ENCODE measurements at regions not wholly inside any gene's neighbourhood (a gene's known extent, or its start where the extent isn't known, plus 50 kb on each side); places are given as distances from the start of the nearest gene placed in this dataset.

DNA sequence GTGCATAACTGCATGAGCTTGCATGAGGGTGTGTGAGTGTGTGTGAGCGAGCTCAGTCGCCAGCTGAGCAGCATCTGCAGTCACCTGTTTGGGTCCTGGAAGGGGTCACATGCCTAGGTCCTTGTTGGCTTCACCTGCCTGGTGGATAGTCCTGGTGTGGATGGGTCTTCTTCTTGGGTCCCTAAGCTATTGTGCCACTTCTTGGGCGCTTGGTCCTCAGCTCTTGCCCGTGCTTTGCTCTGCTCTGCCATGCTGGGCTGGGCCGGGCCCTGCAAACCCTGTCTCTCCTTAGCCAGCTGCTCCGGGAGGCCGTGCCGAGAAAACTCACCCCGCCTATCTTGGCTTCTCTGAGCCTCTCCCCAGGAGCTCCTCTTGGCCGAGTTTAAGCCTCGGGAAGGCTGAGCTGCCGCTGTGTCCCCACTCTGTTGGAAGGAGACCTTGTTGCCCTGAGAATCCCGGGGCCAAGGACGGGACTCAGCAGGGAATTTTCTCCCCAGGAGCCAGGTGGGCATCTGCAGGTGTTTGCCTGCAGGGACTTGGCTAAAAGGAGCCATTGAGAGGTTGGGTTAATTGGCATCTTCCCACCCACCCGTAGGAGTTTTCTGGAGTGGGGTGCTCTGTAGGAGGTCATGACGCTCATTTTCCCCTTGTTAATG, 300.8 kb downstream of the NDUFA10 start:
- no peak for DNase-seq
- Histone ChIP-seq H3K36me3 (replicated peaks in 1 of 2; ENCODE audit: insufficient read depth in 1 of 2, low read depth in 2 of 2) (no peaks in the 10 kb centered on the region), H3K27me3 (no peaks in the 10 kb centered on the region), H3K27ac (no peak overlapping the region), H3K4me3 (no peak overlapping the region), H3K9me3 (no peaks in the 10 kb centered on the region), H3K4me1 (no peaks in the 10 kb centered on the region)
- ATAC-seq: no peak
- TF ChIP-seq, protein P1, sequence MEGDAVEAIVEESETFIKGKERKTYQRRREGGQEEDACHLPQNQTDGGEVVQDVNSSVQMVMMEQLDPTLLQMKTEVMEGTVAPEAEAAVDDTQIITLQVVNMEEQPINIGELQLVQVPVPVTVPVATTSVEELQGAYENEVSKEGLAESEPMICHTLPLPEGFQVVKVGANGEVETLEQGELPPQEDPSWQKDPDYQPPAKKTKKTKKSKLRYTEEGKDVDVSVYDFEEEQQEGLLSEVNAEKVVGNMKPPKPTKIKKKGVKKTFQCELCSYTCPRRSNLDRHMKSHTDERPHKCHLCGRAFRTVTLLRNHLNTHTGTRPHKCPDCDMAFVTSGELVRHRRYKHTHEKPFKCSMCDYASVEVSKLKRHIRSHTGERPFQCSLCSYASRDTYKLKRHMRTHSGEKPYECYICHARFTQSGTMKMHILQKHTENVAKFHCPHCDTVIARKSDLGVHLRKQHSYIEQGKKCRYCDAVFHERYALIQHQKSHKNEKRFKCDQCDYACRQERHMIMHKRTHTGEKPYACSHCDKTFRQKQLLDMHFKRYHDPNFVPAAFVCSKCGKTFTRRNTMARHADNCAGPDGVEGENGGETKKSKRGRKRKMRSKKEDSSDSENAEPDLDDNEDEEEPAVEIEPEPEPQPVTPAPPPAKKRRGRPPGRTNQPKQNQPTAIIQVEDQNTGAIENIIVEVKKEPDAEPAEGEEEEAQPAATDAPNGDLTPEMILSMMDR (IDR thresholded peaks at IDR 0.05): no peak
- TF ChIP-seq POLR2A (IDR thresholded peaks at IDR 0.05): no peak
- WGBS, 2 donors: 61 to 69% methylated on average over 9 to 16 of the region's 16 CpGs
- intact Hi-C loops (cut with DNase I): no loop called here

DNA sequence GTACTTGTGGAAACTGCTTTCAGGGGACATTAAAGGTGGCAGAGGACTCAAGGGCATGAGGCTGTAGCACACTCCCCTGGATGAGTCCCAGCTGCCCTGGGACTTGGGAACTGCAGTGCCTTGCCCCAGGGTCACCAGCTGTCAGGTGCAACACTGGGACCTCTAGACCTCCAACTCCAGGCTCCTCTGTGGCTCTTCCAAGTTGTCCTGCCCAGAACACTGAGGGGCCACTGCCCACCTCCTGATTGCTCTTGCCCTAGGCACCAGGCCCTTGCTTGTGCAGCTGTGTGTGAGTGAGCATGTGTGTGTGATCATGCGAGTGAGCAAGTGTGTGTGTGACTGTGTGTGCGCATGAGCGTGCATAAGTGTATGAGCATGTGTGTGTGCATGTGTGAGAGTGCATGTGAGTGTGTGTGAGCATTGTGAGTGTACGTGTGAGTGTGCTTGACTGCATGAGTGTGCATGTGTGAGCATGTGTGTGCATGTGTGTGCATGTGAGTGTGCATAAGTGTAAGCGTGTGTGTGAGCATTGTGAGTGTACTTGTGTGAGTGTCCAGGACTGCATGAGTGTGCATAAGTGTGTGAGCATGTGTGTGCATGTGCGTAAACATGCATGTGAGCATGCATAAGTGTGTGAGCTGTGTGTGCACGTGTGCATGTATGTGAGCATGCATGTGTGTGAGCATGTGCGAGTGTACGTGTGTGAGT, 301.5 kb downstream of the NDUFA10 start:
- no peak overlapping the region for H3K27ac ChIP-seq
- H3K36me3 ChIP-seq (replicated peaks in 1 of 2; ENCODE audit: insufficient read depth in 1 of 2, low read depth in 2 of 2): no peaks in the 10 kb centered on the region
- no peak overlapping the region for H3K4me3 ChIP-seq
- no peak for DNase-seq
- no peaks in the 10 kb centered on the region for H3K27me3 ChIP-seq
- no peak for ATAC-seq
- 73 to 85% methylated on average over 9 of the region's 9 CpGs for WGBS, 2 donors
- no peaks in the 10 kb centered on the region for H3K9me3 ChIP-seq
- no peaks in the 10 kb centered on the region for H3K4me1 ChIP-seq
- intact Hi-C loops (cut with DNase I): no loop called here
- TF ChIP-seq, protein P1 (IDR thresholded peaks at IDR 0.05): no peak
- TF ChIP-seq POLR2A (IDR thresholded peaks at IDR 0.05): no peak

DNA sequence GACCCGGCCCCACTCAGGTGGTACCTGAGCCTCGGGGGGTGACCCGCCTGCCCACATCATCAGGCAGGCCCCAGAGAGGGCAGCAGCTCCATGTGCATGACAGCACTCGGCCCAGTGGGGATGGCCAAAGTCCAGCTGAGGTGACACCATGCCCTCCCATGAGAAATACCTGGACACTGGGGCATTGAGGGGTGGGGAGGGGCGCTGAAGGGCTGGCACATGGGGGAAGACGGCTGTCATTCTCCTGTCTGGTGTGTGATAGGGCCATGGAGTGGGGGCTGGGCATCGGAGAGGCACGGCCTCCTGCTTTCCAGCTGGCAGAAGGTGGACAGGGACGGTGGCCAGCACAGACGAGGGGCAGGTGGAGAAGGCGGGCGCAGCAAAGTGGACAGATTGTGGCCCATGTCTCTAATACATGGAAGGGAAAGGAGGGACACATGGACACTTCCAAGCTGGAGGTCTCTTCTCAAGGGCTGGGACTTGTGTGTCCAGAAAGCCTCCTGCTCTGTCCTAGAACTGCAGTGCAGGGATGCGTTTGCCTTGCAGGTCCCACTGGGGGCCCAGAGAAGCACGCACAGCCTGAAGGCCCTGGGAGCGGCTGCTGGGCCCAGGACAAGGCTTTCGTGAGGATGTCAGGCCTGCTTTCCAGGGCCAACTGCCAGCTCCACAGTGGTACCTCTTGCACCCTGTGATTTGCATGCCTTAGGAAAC, 302.2 kb downstream of the NDUFA10 start:
- Histone ChIP-seq H3K4me1 (no peaks in the 10 kb centered on the region), H3K9me3 (no peaks in the 10 kb centered on the region), H3K27me3 (no peaks in the 10 kb centered on the region), H3K36me3 (replicated peaks in 1 of 2; ENCODE audit: insufficient read depth in 1 of 2, low read depth in 2 of 2) (no peaks in the 10 kb centered on the region), H3K27ac (no peak overlapping the region), H3K4me3 (no peak overlapping the region)
- DNase-seq (no peak), ATAC-seq (no peak)
- TF ChIP-seq, protein P1 (IDR thresholded peaks at IDR 0.05): no peak
- no peak for TF ChIP-seq POLR2A (IDR thresholded peaks at IDR 0.05)
- 81 to 84% methylated on average over 8 to 16 of the region's 16 CpGs for WGBS, 2 donors
- intact Hi-C loops (cut with DNase I): no loop called here

DNA sequence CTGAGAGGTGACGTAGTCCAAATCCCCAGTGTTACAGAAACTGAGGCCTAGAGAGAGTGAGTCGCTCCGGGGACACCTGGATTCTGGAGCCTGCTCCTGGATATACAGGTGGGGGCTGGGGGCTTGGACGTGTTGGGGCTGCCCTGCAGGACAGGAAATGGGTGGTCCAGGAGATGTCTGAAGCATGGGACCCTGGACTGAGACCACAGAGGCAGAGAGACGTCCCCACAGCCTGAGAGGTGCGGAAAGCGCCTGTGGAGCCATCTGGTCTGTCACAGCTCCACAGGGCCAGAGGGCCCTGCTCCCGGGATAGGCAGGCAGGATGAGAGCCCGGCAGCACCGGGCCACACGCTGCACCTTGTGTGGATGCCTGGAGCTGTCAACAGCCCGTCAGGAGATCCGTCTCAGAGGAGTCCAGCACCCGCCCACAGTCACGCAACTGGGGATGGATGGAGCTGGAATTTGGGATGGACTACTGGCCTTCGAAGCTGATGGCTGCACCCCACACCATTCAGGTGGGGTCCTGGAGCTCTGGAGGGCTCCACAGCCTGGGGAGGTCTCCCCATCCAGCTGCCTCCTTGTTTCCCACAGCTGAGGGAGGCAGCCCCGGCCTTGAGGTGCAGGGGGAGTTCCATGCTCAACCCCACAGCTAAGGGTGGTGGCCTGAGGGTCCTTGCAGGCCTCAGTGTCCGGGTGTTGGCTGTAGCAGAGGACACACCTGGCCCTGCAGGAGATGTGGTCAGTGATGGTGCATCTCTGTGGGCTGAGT, 303.0 kb downstream of the NDUFA10 start:
- DNase-seq (no peak), ATAC-seq (no peak)
- no peaks in the 10 kb centered on the region for H3K4me1 ChIP-seq
- H3K36me3 ChIP-seq (replicated peaks in 1 of 2; ENCODE audit: insufficient read depth in 1 of 2, low read depth in 2 of 2): no peaks in the 10 kb centered on the region
- no peaks in the 10 kb centered on the region for H3K27me3 ChIP-seq
- H3K4me3 ChIP-seq: no peak overlapping the region
- TF ChIP-seq, protein P1 (IDR thresholded peaks at IDR 0.05): no peak
- TF ChIP-seq POLR2A (IDR thresholded peaks at IDR 0.05): no peak
- intact Hi-C loops (cut with DNase I): no loop called here
- no peaks in the 10 kb centered on the region for H3K9me3 ChIP-seq
- WGBS, 2 donors: 84 to 91% methylated on average over 4 to 18 of the region's 18 CpGs
- H3K27ac ChIP-seq: no peak overlapping the region
